ENCODE measurements at regions not wholly inside any gene's neighbourhood (a gene's known extent, or its start where the extent isn't known, plus 50 kb on each side); places are given as distances from the start of the nearest gene placed in this dataset.

- Histone ChIP-seq H3K9me3 (no peaks in the 10 kb centered on the region), H3K4me1 (peaks cover 2 to 58% (median 8%) of the 10 kb centered on the region in 9 donors), H3K27me3 (no peaks in the 10 kb centered on the region), H3K36me3 (no peaks in the 10 kb centered on the region), H3K4me3 (no peak overlapping the region), H3K27ac (no peak overlapping the region)
- intact Hi-C loops (cut with DNase I) = no loop called here
- whole genome bisulfite sequencing, 2 donors = 92% methylated on average over 15 of the region's 15 CpGs
- DNase-seq (no peak), ATAC-seq (no peak)
- TF ChIP-seq CTCF (IDR thresholded peaks at IDR 0.05) = no peak
Measured at GRCh38 chr21:39012326-39013230, 170.7 kb downstream of the PSMG1 start.

GRCh38 chr21:39011911-39012310 lies 171.3 kb downstream of the PSMG1 start:
- H3K36me3 ChIP-seq = no peaks in the 10 kb centered on the region
- no peak for TF ChIP-seq CTCF (IDR thresholded peaks at IDR 0.05)
- intact Hi-C loops (cut with DNase I) = no loop called here
- peak overlapping the region in 1 of 10 donors; percentile 38 for H3K27ac ChIP-seq
- DNase-seq (no peak), ATAC-seq (no peak)
- H3K4me1 ChIP-seq = peaks cover 3 to 58% (median 15%) of the 10 kb centered on the region in 9 donors
- no peak overlapping the region for H3K4me3 ChIP-seq
- no peaks in the 10 kb centered on the region for H3K9me3 ChIP-seq
- H3K27me3 ChIP-seq = no peaks in the 10 kb centered on the region
- WGBS, 2 donors = 97 to 100% methylated on average over 3 of the region's 3 CpGs

GRCh38 chr21:39010629-39011404 lies 172.4 kb downstream of the PSMG1 start:
- H3K27me3 ChIP-seq = no peaks in the 10 kb centered on the region
- H3K4me1 ChIP-seq = peaks cover 3 to 58% (median 25%) of the 10 kb centered on the region in 9 donors
- DNase-seq (no peak), ATAC-seq (peak in 1 of 8 donors; percentile 12)
- peak overlapping the region in 3 of 10 donors; percentile 6 to 38 (median 30) for H3K27ac ChIP-seq
- H3K4me3 ChIP-seq = no peak overlapping the region
- intact Hi-C loops (cut with DNase I) = no loop called here
- peaks cover 0 to 9% (median 0%) of the 10 kb centered on the region in 11 donors for H3K9me3 ChIP-seq
- no peak for TF ChIP-seq CTCF (IDR thresholded peaks at IDR 0.05)
- no peaks in the 10 kb centered on the region for H3K36me3 ChIP-seq
- 86 to 89% methylated on average over 16 of the region's 16 CpGs for WGBS, 2 donors

- intact Hi-C loops (cut with DNase I) = loop anchor here in 5 of 10 donors (5.0 to 10.0 kb wide), 9 partner anchors 33 to 505 kb away; partner anchors contain the start of gene ETS2 (in 3 of the 5)
- no peaks in the 10 kb centered on the region for H3K27me3 ChIP-seq
- ATAC-seq (no peak), DNase-seq (no peak)
- peaks cover 0 to 12% (median 0%) of the 10 kb centered on the region in 11 donors for H3K9me3 ChIP-seq
- peak overlapping the region in 1 of 10 donors; percentile 30 for H3K27ac ChIP-seq
- TF ChIP-seq CTCF (IDR thresholded peaks at IDR 0.05) = no peak
- WGBS, 2 donors = 70 to 74% methylated on average over 7 of the region's 7 CpGs
- no peaks in the 10 kb centered on the region for H3K36me3 ChIP-seq
- peaks cover 3 to 56% (median 34%) of the 10 kb centered on the region in 9 donors for H3K4me1 ChIP-seq
- H3K4me3 ChIP-seq = no peak overlapping the region
Measured at GRCh38 chr21:39009587-39010225, 173.5 kb downstream of the PSMG1 start.
